Inflammatory macrophage (primary cell): ENCODE measurements at regions not wholly inside any gene's neighbourhood (a gene's known extent, or its start where the extent isn't known, plus 50 kb on each side); places are given as distances from the start of the nearest gene placed in this dataset.

Source experiments
- DNase-seq, 2 donors: peaks; one replicate each; pipeline ENCODE4 v3.0.0-alpha.2; 2020 to 2022

GRCh38 chr2:5093056-5093455, 599.1 kb upstream of the SOX11 start:
- DNase-seq = no peak

- no peak for DNase-seq
Observed at GRCh38 chr2:5093518-5093917, 598.7 kb upstream of the SOX11 start.

- DNase-seq = no peak
Observed at GRCh38 chr2:5094192-5094591, 598.0 kb upstream of the SOX11 start.

GRCh38 chr2:5098286-5098685, 593.9 kb upstream of the SOX11 start:
- DNase-seq = no peak

GRCh38 chr2:5102823-5103222, 589.4 kb upstream of the SOX11 start:
- DNase-seq = no peak

- DNase-seq = no peak
Observed at GRCh38 chr2:5111581-5111980, 580.6 kb upstream of the SOX11 start.

GRCh38 chr2:5119046-5119445, 573.1 kb upstream of the SOX11 start:
- DNase-seq = no peak

- DNase-seq = no peak
Observed at GRCh38 chr2:5121121-5121520, 571.1 kb upstream of the SOX11 start.

GRCh38 chr2:5121642-5122041, 570.5 kb upstream of the SOX11 start:
- no peak for DNase-seq

- no peak for DNase-seq
Observed at GRCh38 chr2:5123582-5124196, 568.5 kb upstream of the SOX11 start.

GRCh38 chr2:5125017-5125730, 567.0 kb upstream of the SOX11 start:
- DNase-seq = no peak

GRCh38 chr2:5132281-5132680, 559.9 kb upstream of the SOX11 start:
- DNase-seq = no peak

- DNase-seq = no peak
Observed at GRCh38 chr2:5140347-5140746, 551.8 kb upstream of the SOX11 start.

GRCh38 chr2:5144159-5144558, 548.0 kb upstream of the SOX11 start:
- DNase-seq = no peak

- no peak for DNase-seq
Observed at GRCh38 chr2:5145053-5145452, 547.1 kb upstream of the SOX11 start.

GRCh38 chr2:5145801-5146200, 546.4 kb upstream of the SOX11 start:
- DNase-seq = no peak

- DNase-seq = no peak
Observed at GRCh38 chr2:5148392-5149085, 543.6 kb upstream of the SOX11 start.

- no peak for DNase-seq
Observed at GRCh38 chr2:5150871-5151270, 541.3 kb upstream of the SOX11 start.

- DNase-seq = no peak
Observed at GRCh38 chr2:5164776-5165525, 527.2 kb upstream of the SOX11 start.

- no peak for DNase-seq
Observed at GRCh38 chr2:5172923-5173322, 519.3 kb upstream of the SOX11 start.

- DNase-seq = no peak
Observed at GRCh38 chr2:5173876-5174535, 518.2 kb upstream of the SOX11 start.

- DNase-seq = no peak
Observed at GRCh38 chr2:5175231-5175630, 517.0 kb upstream of the SOX11 start.

- DNase-seq = no peak
Observed at GRCh38 chr2:5176764-5177163, 515.4 kb upstream of the SOX11 start.
